Urothelium cell line (cell line): ENCODE measurements at regions not wholly inside any gene's neighbourhood (a gene's known extent, or its start where the extent isn't known, plus 50 kb on each side); places are given as distances from the start of the nearest gene placed in this dataset.

ENCODE experiments used
- DNase-seq: peaks from one replicate; pipeline ENCODE4 v3.0.0; 2011; ENCODE audit warnings: low spot score, mixed read lengths
- FAIRE-seq: peaks from 2 replicates; lab custom pipeline; 2011; peaks lifted over from hg19 to GRCh38; lab: Jason Lieb, UNC

GRCh38 chr2:4134551-4135550, 431.5 kb downstream of the DCDC2C start:
- peak; percentile 8 for DNase-seq

GRCh38 chr2:4135765-4136164, 432.4 kb downstream of the DCDC2C start:
- FAIRE-seq (no peak), DNase-seq (peak; percentile 51)

More at GRCh38 chr2:4134551-4135550, 431.5 kb downstream of the DCDC2C start:
- no peak for FAIRE-seq

DNA sequence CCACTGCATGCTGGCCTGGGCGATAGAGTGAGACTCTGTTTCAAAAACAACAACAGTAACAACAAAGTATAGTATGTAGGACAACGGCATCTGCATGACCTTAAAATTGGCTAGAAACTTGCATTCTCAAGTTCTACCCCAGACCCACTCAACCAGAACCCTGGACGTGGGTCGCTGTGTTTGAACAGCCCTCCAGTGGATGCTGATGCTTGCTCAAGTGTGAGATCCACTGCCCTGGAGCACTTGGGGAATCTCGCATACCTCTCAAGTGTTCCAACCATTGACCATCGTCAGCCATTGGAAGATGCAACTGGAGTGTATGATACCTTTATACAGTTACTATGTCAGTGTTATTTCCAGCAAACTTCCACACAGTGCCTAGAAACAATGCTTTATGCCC, 435.9 kb downstream of the DCDC2C start:
- no peak for DNase-seq
- no peak for FAIRE-seq

GRCh38 chr2:4139731-4140130, 436.4 kb downstream of the DCDC2C start:
- no peak for FAIRE-seq
- no peak for DNase-seq

- no peak for DNase-seq
These were observed 437.1 kb downstream of the DCDC2C start for GRCh38 chr2:4140281-4140970.

GRCh38 chr2:4144731-4145130, 441.4 kb downstream of the DCDC2C start:
- no peak for DNase-seq
- FAIRE-seq = no peak

More at GRCh38 chr2:4140281-4140970, 437.1 kb downstream of the DCDC2C start:
- FAIRE-seq = no peak

GRCh38 chr2:4151521-4151920, 448.1 kb downstream of the DCDC2C start:
- FAIRE-seq (no peak), DNase-seq (no peak)

DNA sequence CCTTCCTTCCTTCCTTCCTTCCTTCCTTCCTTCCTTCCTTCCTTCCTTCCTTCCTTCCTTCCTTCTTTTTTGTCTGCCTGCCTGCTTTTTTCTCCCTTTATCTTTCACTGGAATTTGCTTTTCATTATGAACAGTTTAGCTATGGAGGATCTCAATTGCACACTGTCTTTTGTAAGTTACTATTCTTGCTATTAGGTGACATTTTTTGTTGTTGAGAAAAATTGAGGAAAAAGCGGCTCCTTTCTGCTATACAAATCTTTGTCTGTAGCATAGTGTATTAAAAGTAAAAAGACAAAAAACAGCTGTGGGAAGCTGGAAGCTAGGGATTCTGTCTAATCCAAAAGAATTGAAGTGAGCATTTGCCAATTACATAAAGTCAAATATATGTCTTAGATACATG, 448.7 kb downstream of the DCDC2C start:
- FAIRE-seq (no peak), DNase-seq (no peak)

DNA sequence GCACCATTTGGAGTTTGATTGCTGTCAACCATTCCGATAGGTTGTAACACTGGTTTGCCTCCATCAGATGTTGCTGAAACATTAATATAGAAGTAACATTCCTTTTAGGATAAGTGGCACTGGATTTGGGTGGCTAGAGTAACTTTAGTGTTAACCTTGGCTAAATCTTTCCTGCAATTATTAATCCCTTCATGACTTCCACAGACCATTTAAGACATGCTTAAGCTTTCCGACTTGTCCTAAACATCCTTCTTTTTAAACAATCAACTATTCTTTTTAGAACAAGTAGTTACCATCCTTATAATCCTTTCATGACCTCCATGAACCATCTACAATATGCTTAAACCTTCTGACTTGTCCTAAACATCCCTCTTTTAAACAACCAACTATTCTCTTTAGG, 465.5 kb downstream of the DCDC2C start:
- DNase-seq = no peak
- no peak for FAIRE-seq

DNA sequence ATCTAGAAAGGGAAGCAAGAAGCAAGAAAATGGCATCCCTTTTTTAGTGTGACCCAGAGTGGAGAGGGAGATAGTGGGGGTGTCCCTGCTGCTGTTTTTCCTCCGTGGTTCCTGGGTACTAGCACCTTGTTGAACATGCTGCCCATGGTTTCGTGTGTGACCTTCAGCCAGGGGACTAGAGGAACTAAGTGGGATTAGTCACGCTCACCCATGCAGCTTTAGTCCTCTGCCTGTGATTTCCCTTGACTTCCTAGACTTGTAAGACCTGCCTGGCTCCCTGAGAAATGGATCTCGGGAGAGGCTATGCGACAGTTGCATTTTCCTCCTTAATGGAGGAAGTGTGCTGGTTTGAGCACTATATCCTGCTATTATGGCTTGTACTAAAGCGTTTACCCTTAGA, 471.4 kb downstream of the DCDC2C start:
- FAIRE-seq = no peak

DNA sequence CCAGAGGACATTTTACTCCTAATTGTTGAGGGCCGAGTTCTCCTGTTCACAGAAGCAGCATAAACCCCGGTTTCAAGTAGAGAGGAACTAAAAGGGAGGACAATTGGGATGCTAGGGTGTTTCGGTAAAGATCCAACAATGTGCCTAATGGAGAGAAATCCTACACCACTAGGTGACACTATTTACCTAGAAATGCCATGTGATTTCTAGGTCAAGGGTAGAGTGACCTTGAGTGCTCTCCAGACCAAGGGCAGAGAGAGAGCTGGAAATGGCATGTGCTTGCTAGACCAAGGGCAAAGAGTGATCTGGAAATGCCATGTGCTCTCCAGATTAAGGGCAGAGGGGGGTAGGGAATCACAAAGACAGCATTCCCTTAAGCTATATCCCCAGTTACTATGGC, 472.0 kb downstream of the DCDC2C start:
- DNase-seq (no peak), FAIRE-seq (no peak)

More for the DNA sequence above, 471.4 kb downstream of the DCDC2C start:
- DNase-seq = no peak

- no peak for FAIRE-seq
- no peak for DNase-seq
These were observed 477.3 kb downstream of the DCDC2C start for GRCh38 chr2:4180631-4181030.

DNA sequence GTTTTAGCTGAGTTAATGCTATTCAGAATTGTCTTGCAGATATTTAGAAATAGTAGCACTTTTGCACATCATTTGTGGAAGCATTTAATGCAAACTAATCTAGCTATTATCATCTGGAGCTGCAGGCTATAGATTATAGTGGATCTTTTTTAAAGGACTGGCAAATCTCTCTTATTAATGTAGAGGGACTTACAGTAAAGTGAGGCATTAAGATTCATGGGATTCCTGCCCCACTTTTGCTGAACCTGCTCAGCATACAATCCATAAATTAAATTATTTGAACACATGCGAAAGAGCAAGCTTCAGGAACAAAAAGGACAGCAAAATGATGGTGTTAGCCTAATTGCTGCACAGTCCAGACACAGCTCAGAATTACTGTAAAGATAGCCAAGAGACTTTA, 477.7 kb downstream of the DCDC2C start:
- DNase-seq (no peak), FAIRE-seq (no peak)

- FAIRE-seq (no peak), DNase-seq (no peak)
These were observed 485.2 kb downstream of the DCDC2C start for GRCh38 chr2:4188561-4188960.

DNA sequence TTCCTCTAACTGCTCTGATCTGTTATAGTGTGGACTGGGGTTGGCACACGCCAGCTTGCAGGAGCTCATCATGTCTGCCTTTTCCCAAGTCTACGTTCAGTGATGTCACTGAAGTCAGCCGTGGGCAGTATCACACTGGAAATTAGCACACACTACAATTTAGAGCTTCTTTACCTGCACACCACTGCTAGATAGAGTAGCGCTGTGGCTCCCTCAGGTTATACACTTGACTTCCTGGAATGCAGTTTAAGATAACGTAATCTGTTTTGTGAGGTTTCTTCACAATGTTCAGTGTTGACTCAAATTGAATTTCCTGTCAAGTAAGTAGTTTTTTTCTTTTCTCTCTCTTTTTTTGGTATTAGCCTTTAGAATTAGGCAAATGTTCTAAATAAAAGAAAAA, 487.2 kb downstream of the DCDC2C start:
- DNase-seq (no peak), FAIRE-seq (no peak)

DNA sequence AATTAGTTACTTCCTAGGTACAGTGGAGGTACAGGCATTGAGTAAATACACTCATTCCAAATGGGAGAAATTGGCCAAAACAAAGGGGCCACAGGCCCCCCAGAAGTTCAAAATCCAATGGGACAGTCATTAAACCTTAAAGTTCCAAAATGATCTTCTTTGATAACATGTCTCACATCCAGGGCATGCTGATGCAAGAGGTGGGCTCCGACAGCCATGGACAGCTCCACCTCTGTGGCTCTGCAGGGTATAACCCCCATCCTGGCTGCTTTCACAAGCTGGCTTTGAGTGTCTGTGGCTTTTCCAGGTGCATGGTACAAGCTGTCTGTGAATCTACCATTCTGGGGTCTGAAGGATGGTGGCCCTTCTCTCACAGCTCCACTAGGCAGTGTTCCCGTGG, 488.7 kb downstream of the DCDC2C start:
- FAIRE-seq (no peak), DNase-seq (no peak)

- no peak for DNase-seq
- no peak for FAIRE-seq
These were observed 511.2 kb downstream of the DCDC2C start for GRCh38 chr2:4214444-4215205.

- no peak for FAIRE-seq
- no peak for DNase-seq
These were observed 514.4 kb downstream of the DCDC2C start for GRCh38 chr2:4217737-4218136.

DNA sequence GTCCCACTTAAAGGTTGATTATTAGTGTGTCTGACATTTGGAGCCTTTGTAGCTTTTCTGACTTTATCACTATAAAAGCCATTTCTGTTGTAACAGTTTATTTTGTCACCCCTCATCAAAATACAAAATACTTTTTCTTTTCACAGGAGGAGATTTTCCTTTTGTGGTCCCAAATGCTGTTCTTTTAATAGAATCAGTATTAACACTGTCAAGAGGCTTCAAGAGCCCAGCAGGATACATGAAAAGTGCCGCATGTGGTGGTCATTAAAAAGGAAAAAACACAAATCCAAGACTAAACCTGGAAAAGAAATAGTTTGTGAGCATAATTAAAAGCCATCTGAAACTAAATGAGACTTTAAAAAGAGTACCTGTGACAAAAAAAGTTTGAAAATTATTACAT, 515.7 kb downstream of the DCDC2C start:
- FAIRE-seq (no peak), DNase-seq (no peak)

- DNase-seq = no peak
- no peak for FAIRE-seq
These were observed 516.2 kb downstream of the DCDC2C start for GRCh38 chr2:4219571-4219970.

DNA sequence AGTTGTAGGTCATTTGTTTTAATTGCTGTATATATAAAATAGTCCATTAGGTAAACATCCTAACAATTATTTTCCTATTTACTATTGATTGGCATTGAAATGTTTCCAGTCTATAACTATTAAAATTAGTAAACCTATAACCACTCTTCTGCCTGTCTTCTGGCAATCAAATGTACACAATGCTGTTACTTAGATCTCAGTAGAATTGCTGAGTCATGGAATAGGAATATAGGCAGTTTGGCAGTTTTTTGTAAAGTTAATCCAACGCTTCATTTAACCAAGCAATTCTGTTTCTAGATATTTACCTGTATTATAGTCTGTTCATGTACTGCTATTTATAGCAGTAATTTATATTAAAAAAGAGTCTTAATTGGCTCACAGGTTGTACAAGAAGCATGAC, 518.1 kb downstream of the DCDC2C start:
- FAIRE-seq = no peak
- DNase-seq = no peak
